ENCODE measurements at regions not wholly inside any gene's neighbourhood (a gene's known extent, or its start where the extent isn't known, plus 50 kb on each side); places are given as distances from the start of the nearest gene placed in this dataset.
"Not testable (repeated sequence)": the region's sequence is repeated elsewhere in the genome, so short reads cannot be mapped to it uniquely, and the experiment has no call there.

DNA sequence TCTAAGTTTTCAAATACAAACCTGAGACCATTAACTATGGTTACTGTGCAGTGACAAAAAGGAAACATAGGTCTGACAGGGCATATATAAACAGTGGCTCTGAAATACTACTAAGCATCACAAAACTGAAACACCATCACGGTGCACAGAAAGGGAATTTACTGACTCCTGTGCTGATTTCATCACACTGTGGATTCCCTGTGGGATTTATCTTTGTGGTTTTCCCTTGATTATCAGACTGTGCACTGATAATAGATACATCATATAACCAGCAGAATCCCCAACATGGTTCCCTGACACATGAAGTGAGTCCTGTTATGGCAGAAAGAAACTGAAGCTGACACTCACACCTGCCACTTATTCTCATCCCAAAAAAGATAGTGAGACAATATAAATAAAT, 676.3 kb upstream of the KCND2 start:
- Histone ChIP-seq H3K4me3 (ENCODE audit: low read depth, low read length) (no peak overlapping the region), H3K27me3 (ENCODE audit: control insufficient read depth, insufficient read depth, low read length) (no peaks in the 10 kb centered on the region), H3K36me3 (ENCODE audit: control insufficient read depth, insufficient read depth, low read length) (no peaks in the 10 kb centered on the region)
- no peak for DNase-seq (ENCODE audit: low read depth)
- TF ChIP-seq CTCF (IDR thresholded peaks at IDR 0.05; ENCODE audit: insufficient read depth, low read length, poor library complexity, severe bottlenecking) = no peak

DNA sequence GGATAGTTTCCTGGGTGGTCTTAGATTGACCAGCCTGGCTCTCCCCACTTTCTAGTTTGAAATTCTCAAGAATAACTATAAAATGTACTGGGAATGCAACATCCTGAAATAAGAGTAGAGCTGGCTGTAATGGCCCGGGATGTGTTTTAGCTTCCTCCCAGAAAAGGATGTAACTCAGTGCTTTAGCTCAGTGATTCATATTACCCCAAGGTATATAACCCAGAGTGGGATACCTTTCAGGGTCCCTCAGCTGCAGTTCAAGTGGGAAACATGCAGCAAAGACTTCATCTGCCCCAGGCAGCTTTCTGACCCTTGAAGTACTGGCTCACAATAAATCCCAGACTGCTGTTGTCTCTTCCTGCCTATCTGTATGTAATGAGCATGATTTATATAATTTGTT, 666.7 kb upstream of the KCND2 start:
- no peak overlapping the region for H3K4me3 ChIP-seq (ENCODE audit: low read depth, low read length)
- no peak for DNase-seq (ENCODE audit: low read depth)
- no peak for TF ChIP-seq CTCF (IDR thresholded peaks at IDR 0.05; ENCODE audit: insufficient read depth, low read length, poor library complexity, severe bottlenecking)
- H3K27me3 ChIP-seq (ENCODE audit: control insufficient read depth, insufficient read depth, low read length) = no peaks in the 10 kb centered on the region
- no peaks in the 10 kb centered on the region for H3K36me3 ChIP-seq (ENCODE audit: control insufficient read depth, insufficient read depth, low read length)

GRCh38 chr7:119620769-119621168, 652.2 kb upstream of the KCND2 start:
- H3K36me3 ChIP-seq (ENCODE audit: control insufficient read depth, insufficient read depth, low read length) = no peaks in the 10 kb centered on the region
- no peak for DNase-seq (ENCODE audit: low read depth)
- H3K27me3 ChIP-seq (ENCODE audit: control insufficient read depth, insufficient read depth, low read length) = no peaks in the 10 kb centered on the region
- H3K4me3 ChIP-seq (ENCODE audit: low read depth, low read length) = no peak overlapping the region
- no peak for TF ChIP-seq CTCF (IDR thresholded peaks at IDR 0.05; ENCODE audit: insufficient read depth, low read length, poor library complexity, severe bottlenecking)

DNA sequence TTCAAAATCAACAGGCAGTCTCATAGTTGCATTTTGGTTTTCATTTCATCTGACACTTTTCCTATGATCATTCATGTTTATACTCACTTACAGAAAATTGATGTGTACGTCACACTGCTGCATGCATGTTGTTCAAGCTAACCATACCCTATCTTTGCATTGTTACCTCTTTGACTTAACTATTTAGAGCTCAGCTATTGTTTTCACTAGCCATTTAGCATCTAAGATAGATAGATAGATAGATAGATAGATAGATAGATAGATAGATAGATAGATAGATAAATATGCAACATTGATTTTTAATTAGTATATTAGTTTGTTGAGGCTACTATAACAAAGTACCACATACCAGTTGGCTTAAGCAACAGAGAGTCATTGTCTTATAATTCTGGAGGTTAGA, 649.5 kb upstream of the KCND2 start:
- no peak for TF ChIP-seq CTCF (IDR thresholded peaks at IDR 0.05; ENCODE audit: insufficient read depth, low read length, poor library complexity, severe bottlenecking)
- DNase-seq (ENCODE audit: low read depth) = no peak
- no peaks in the 10 kb centered on the region for H3K36me3 ChIP-seq (ENCODE audit: control insufficient read depth, insufficient read depth, low read length)
- H3K4me3 ChIP-seq (ENCODE audit: low read depth, low read length) = no peak overlapping the region
- H3K27me3 ChIP-seq (ENCODE audit: control insufficient read depth, insufficient read depth, low read length) = no peaks in the 10 kb centered on the region

- no peak for DNase-seq (ENCODE audit: low read depth)
- TF ChIP-seq CTCF (IDR thresholded peaks at IDR 0.05; ENCODE audit: insufficient read depth, low read length, poor library complexity, severe bottlenecking) = no peak
- H3K36me3 ChIP-seq (ENCODE audit: control insufficient read depth, insufficient read depth, low read length) = no peaks in the 10 kb centered on the region
- no peaks in the 10 kb centered on the region for H3K27me3 ChIP-seq (ENCODE audit: control insufficient read depth, insufficient read depth, low read length)
- H3K4me3 ChIP-seq (ENCODE audit: low read depth, low read length) = no peak overlapping the region
Measured at GRCh38 chr7:119630406-119630969, 642.5 kb upstream of the KCND2 start.

DNA sequence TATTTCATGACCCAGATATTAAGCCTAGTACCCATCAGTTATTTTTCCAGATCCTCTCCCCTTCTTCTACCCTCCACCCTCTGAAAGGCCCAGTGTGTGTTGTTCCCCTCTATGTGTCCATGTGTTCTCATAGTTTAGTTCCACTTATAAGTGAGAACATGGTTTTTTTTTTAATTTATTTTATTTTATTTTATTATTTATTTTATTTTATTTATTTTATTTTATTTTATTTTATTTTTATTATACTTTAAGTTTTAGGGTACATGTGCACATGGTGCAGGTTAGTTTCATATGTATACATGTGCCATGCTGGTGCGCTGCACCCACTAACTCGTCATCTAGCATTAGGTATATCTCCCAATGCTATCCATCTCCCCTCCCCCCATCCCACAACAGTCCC, 639.2 kb upstream of the KCND2 start:
- H3K36me3 ChIP-seq (ENCODE audit: control insufficient read depth, insufficient read depth, low read length); H3K4me3 ChIP-seq (ENCODE audit: low read depth, low read length); DNase-seq (ENCODE audit: low read depth); H3K27me3 ChIP-seq (ENCODE audit: control insufficient read depth, insufficient read depth, low read length): not testable (repeated sequence)
